Keratinocyte (primary cell): ENCODE measurements at regions not wholly inside any gene's neighbourhood (a gene's known extent, or its start where the extent isn't known, plus 50 kb on each side); places are given as distances from the start of the nearest gene placed in this dataset.
A peak's percentile ranks its signal among the peaks of the same experiment; 100 is the strongest.

ENCODE experiments used
- DNase-seq: peaks from one replicate; pipeline ENCODE4 v3.0.0-alpha.2; 2011; ENCODE audit warnings: low read depth, missing footprints, low spot score
- FAIRE-seq: peaks from 2 replicates; lab custom pipeline; 2011; peaks lifted over from hg19 to GRCh38; lab: Jason Lieb, UNC
- H2AFZ ChIP-seq: 2 replicates; pipeline ENCODE4 v1.6.0; 2012; ENCODE audit warnings: low read length, control low read depth, inconsistent platforms; ENCODE audit not compliant: control insufficient read depth
- H3K27ac ChIP-seq: 2 replicates; pipeline ENCODE4 v1.5.1; 2011; ENCODE audit warnings: low read length; ENCODE audit not compliant: control insufficient read depth, insufficient read depth
- H3K27me3 ChIP-seq: 3 replicates; pipeline ENCODE4 v1.6.0; 2011; ENCODE audit warnings: low read length; ENCODE audit not compliant: control insufficient read depth, insufficient read depth; ENCODE audit errors: extremely low read depth
- H3K36me3 ChIP-seq, 2 experiments: 2 replicates in 1 of 2; 3 replicates in 1 of 2; pipeline ENCODE4 v1.5.1; 2011; ENCODE audit warnings: low read length in 2 of 2, mild to moderate bottlenecking in 1 of 2; ENCODE audit not compliant: control insufficient read depth in 2 of 2, insufficient read depth in 2 of 2; ENCODE audit errors: extremely low read depth in 1 of 2
- H3K4me1 ChIP-seq: 3 replicates; pipeline ENCODE4 v1.5.1; 2011; ENCODE audit warnings: low read length; ENCODE audit not compliant: control insufficient read depth, insufficient read depth; ENCODE audit errors: extremely low read depth
- H3K4me2 ChIP-seq: 3 replicates; pipeline ENCODE4 v1.6.0; 2011; ENCODE audit warnings: low read depth, low read length; ENCODE audit not compliant: control insufficient read depth, insufficient read depth; ENCODE audit errors: extremely low read depth
- H3K4me3 ChIP-seq, 3 experiments: fragments of 200-600 bp in 1 of 3; sonication (generic) in 1 of 3; 2 replicates in 2 of 3; 3 replicates in 1 of 3; pipeline ENCODE4 v1.5.1; 2011 to 2016; ENCODE audit warnings: low read length in 3 of 3, mild to moderate bottlenecking in 3 of 3, control low read depth in 2 of 3, inconsistent platforms in 1 of 3, low read depth in 1 of 3, mixed read lengths in 1 of 3, mixed run types in 1 of 3, moderate library complexity in 1 of 3; ENCODE audit not compliant: control insufficient read depth in 2 of 3, insufficient read depth in 2 of 3; ENCODE audit errors: extremely low read depth in 1 of 3
- H3K79me2 ChIP-seq: 2 replicates; pipeline ENCODE4 v1.6.0; 2012; ENCODE audit warnings: low read length; ENCODE audit not compliant: control insufficient read depth, insufficient read depth
- H3K9ac ChIP-seq: 3 replicates; pipeline ENCODE4 v1.6.0; 2011; ENCODE audit warnings: low read length; ENCODE audit not compliant: control insufficient read depth, insufficient read depth; ENCODE audit errors: extremely low read depth
- H3K9me1 ChIP-seq: 3 replicates; pipeline ENCODE4 v1.6.0; 2011; ENCODE audit warnings: low read length; ENCODE audit not compliant: control insufficient read depth, insufficient read depth; ENCODE audit errors: extremely low read depth
- H3K9me3 ChIP-seq: 2 replicates; pipeline ENCODE4 v1.5.1; 2012; ENCODE audit warnings: low read depth, low read length; ENCODE audit not compliant: control insufficient read depth
- H4K20me1 ChIP-seq: 3 replicates; pipeline ENCODE4 v1.6.0; 2011; ENCODE audit warnings: low read length; ENCODE audit not compliant: control insufficient read depth, insufficient read depth; ENCODE audit errors: extremely low read depth
- CTCF ChIP-seq, 3 experiments: IDR thresholded peaks in 1 of 3; conservative IDR thresholded peaks in 1 of 3; optimal IDR thresholded peaks in 1 of 3; 2 replicates in 2 of 3; 3 replicates in 1 of 3; pipeline versions ENCODE3 to v1.5.1; 2011; ENCODE audit warnings: low read length in 3 of 3, mild to moderate bottlenecking in 3 of 3, moderate library complexity in 2 of 3, control low read depth in 1 of 3, inconsistent platforms in 1 of 3; ENCODE audit not compliant: insufficient read depth in 2 of 3; ENCODE audit errors: extremely low read depth in 1 of 3
- EZH2 ChIP-seq: IDR thresholded peaks from one replicate; pipeline ENCODE4 v1.6.1; 2012; ENCODE audit warnings: inconsistent platforms, mild to moderate bottlenecking, low read length, moderate library complexity
- dilution Hi-C: fragments of 300-500 bp; cut with MboI; formaldehyde crosslinking; loops from one replicate; pipeline ENCODE4 v1.7.0; 2020; ENCODE audit warnings: low sequenced_read_pairs; ENCODE audit not compliant: extremely low pct_ligation_motif_present

DNA sequence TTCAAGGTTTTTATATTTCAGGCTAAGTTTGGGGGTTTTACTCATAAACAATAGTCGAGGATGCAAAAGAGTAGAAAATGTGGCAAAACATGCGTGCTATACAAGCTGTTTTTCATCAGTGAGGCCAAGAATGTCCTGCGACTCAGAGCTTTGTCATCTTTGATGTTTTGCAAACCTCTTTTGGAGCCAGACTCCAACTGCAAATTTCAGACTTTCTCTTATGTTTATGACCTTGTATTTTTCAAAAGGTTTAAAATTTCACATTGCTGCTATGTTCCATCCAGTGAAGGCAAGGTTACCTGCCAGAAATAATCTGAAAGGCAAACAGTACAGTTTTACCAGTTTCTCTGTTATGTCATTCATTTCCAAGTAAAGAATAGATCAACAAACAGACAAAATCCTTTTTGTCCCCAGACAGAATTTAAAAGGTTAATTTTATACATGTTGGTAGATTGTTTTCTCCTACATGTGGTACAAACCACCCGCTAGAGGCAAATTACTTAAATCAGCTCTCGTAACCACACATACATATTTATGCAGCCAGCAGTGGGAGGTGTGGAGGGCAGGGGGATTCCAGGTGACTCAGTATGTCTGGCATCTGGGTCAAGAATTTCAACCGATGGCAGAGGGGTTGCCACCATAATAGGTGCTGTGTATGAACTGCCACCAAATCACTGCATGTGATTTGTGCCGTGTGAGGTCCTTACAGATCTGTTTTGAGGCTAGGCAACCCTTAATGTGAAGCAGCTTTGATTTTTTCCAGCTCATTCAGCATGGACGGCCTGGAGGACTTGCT is 119.8 kb upstream of the CPM start:
- H3K9me1 ChIP-seq: no peaks in the 10 kb centered on the region
- peak overlapping the region; percentile 42 for H3K27ac ChIP-seq
- H3K4me1 ChIP-seq: peaks cover 14% of the 10 kb centered on the region
- TF ChIP-seq CTCF (optimal IDR thresholded peaks at IDR 0.05 in 1 of 3, IDR thresholded peaks at IDR 0.05 in 1 of 3, conservative IDR thresholded peaks at IDR 0.05 in 1 of 3; ENCODE audit: extremely low read depth in 1 of 3, insufficient read depth in 2 of 3, low read length in 3 of 3): peak in 1 of 3 experiments; percentile 22
- no peak for TF ChIP-seq EZH2
- H2AFZ ChIP-seq: peak overlapping the region; percentile 62
- FAIRE-seq (peak; percentile 57), DNase-seq (peak; percentile 44)
- H3K79me2 ChIP-seq: no peaks in the 10 kb centered on the region
- no peak overlapping the region for H3K4me3 ChIP-seq
- dilution Hi-C loops: no loop called here
- H4K20me1 ChIP-seq: no peaks in the 10 kb centered on the region
- H3K9ac ChIP-seq: peak overlapping the region; percentile 45
- peak overlapping the region; percentile 33 for H3K4me2 ChIP-seq
- no peaks in the 10 kb centered on the region for H3K36me3 ChIP-seq
- H3K9me3 ChIP-seq: no peaks in the 10 kb centered on the region
- H3K27me3 ChIP-seq: no peaks in the 10 kb centered on the region

DNA sequence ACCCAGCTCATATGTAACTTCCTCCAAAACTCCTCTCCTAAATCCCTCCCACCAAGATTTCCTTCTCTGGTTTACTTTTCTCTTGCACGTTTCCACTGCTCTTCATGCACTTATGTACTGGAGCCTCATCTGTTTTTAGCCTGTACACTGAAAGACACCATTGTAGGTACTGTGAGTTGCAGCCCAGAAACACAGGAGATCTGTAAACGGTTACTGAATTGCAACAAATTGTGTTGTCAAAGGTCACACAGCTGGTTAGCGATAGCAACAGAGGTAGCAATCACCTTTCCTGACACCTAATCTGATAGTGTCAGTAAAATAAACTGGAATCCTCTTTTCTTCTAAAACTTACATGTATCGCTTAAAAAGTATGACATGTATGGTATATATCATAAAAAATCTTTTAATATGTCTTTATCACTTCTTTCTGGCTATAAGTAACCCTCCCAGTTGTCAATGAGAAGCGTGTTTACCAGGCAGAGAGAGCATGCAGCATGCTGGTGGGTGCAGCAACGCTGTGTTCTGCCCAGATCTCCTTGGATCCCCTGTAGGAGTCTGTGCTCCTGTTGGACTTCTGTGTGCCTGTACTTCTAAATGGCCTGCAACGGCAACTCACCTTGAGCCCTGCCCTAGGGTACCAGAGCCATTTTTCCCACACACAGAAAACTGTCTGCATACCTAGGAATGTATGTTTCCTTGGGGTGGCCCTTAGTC is 121.5 kb upstream of the CPM start:
- Histone ChIP-seq H3K79me2 (no peaks in the 10 kb centered on the region), H2AFZ (no peak overlapping the region), H3K9ac (no peak overlapping the region), H3K4me3 (no peak overlapping the region), H3K4me1 (peaks cover 20% of the 10 kb centered on the region), H3K9me1 (no peaks in the 10 kb centered on the region), H3K9me3 (no peaks in the 10 kb centered on the region), H3K27ac (no peak overlapping the region), H3K4me2 (no peak overlapping the region), H3K36me3 (no peaks in the 10 kb centered on the region), H4K20me1 (no peaks in the 10 kb centered on the region), H3K27me3 (no peaks in the 10 kb centered on the region)
- TF ChIP-seq CTCF (optimal IDR thresholded peaks at IDR 0.05 in 1 of 3, IDR thresholded peaks at IDR 0.05 in 1 of 3, conservative IDR thresholded peaks at IDR 0.05 in 1 of 3; ENCODE audit: extremely low read depth in 1 of 3, insufficient read depth in 2 of 3, low read length in 3 of 3) (no peak), EZH2 (no peak)
- no peak for FAIRE-seq
- DNase-seq: no peak
- dilution Hi-C loops: no loop called here
